Neural progenitor cell (in vitro differentiated cells): ENCODE measurements at regions not wholly inside any gene's neighbourhood (a gene's known extent, or its start where the extent isn't known, plus 50 kb on each side); places are given as distances from the start of the nearest gene placed in this dataset.

ENCODE experiments used
- DNase-seq: peaks from one replicate; pipeline ENCODE4 v3.0.0-alpha.2; 2016; ENCODE audit warnings: low spot score
- H2AFZ ChIP-seq: fragments of 200-600 bp; sonication (generic); replicated peaks from 2 replicates; pipeline ENCODE4 v1.6.1; 2016; ENCODE audit warnings: antibody characterized with exemption
- H3F3A ChIP-seq: fragments of 200-600 bp; sonication (generic); 2 replicates; pipeline ENCODE4 v1.6.1; 2016; ENCODE audit warnings: antibody characterized with exemption, low read depth
- H3K27ac ChIP-seq: fragments of 200-600 bp; sonication (generic); 2 replicates; pipeline ENCODE4 v1.5.1; 2016; ENCODE audit warnings: mild to moderate bottlenecking
- H3K27me3 ChIP-seq: fragments of 200-600 bp; sonication (generic); 2 replicates; pipeline ENCODE4 v1.6.1; 2016; ENCODE audit warnings: mild to moderate bottlenecking, moderate library complexity
- H3K36me3 ChIP-seq: fragments of 200-600 bp; sonication (generic); 2 replicates; pipeline ENCODE4 v1.5.1; 2016
- H3K4me1 ChIP-seq: fragments of 200-600 bp; sonication (generic); 2 replicates; pipeline ENCODE4 v1.6.1; 2016; ENCODE audit warnings: mixed run types
- H3K4me2 ChIP-seq: fragments of 200-600 bp; sonication (generic); 2 replicates; pipeline ENCODE4 v1.6.1; 2016
- H3K4me3 ChIP-seq: fragments of 200-600 bp; sonication (generic); 2 replicates; pipeline ENCODE4 v1.5.1; 2016
- H3K79me2 ChIP-seq: fragments of 200-600 bp; sonication (generic); 2 replicates; pipeline ENCODE4 v1.6.1; 2016; ENCODE audit warnings: low read depth
- H3K9ac ChIP-seq: fragments of 200-600 bp; sonication (generic); 2 replicates; pipeline ENCODE4 v1.6.1; 2016
- H3K9me3 ChIP-seq: fragments of 200-600 bp; sonication (generic); 2 replicates; pipeline ENCODE4 v1.5.1; 2016; ENCODE audit warnings: low read depth
- H4K20me1 ChIP-seq: fragments of 200-600 bp; sonication (generic); 2 replicates; pipeline ENCODE4 v1.6.1; 2016; ENCODE audit warnings: low read depth
- H3K27ac Mint-ChIP-seq: 3 replicates; pipeline ENCODE4 v1.8.0; 2021; ENCODE audit warnings: mixed read lengths
- H3K27me3 Mint-ChIP-seq: 2 replicates; pipeline ENCODE4 v1.8.0; 2022; ENCODE audit warnings: low read depth, mild to moderate bottlenecking, inconsistent platforms, moderate library complexity, mixed read lengths; ENCODE audit not compliant: insufficient read depth
- H3K36me3 Mint-ChIP-seq: 3 replicates; pipeline ENCODE4 v1.8.0; 2021; ENCODE audit warnings: mixed read lengths
- H3K4me1 Mint-ChIP-seq: 3 replicates; pipeline ENCODE4 v1.8.0; 2021; ENCODE audit warnings: mixed read lengths
- H3K4me3 Mint-ChIP-seq: 3 replicates; pipeline ENCODE4 v1.8.0; 2021; ENCODE audit warnings: mild to moderate bottlenecking, moderate library complexity, mixed read lengths
- H3K9me3 Mint-ChIP-seq: 3 replicates; pipeline ENCODE4 v1.8.0; 2020; ENCODE audit warnings: mixed read lengths
- EZH2 ChIP-seq: fragments of 200-600 bp; sonication (generic); IDR thresholded peaks from 2 replicates; pipeline ENCODE4 v1.6.1; 2017; ENCODE audit warnings: antibody characterized with exemption, mild to moderate bottlenecking, moderate library complexity
- EZH2phosphoT487 ChIP-seq: fragments of 200-600 bp; sonication (generic); IDR thresholded peaks from 2 replicates; pipeline ENCODE4 v1.6.1; 2017; ENCODE audit warnings: antibody characterized with exemption
- TF ChIP-seq, protein P1 (sequence below): fragments of 200-600 bp; sonication (generic); IDR thresholded peaks from 2 replicates; pipeline ENCODE4 v1.5.1; 2017; ENCODE audit warnings: antibody characterized with exemption, mild to moderate bottlenecking

DNA sequence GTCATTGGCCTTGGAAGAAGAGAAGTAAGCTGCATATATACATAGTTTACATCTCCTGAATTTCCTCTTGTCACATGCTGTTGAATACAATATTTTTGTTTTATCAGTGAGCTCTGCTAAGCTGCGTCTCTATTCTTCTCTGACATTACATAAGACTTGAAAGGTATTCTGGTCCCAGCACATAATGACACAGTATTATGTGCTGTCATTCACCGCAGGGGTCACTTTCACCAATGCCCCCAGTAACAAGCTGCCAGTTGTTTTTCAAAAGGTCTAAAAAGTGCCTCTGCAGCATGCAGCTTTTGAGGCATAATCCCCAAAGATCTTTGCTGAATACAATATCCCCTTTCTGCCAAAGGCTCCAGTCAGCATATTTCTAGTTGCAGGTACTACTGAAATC, 349.0 kb upstream of the FAM174A start:
- Histone ChIP-seq H3K4me3 (peak overlapping the region; percentile 1), H3K27me3 (no peaks in the 10 kb centered on the region), H3K79me2 (no peaks in the 10 kb centered on the region), H3F3A (peaks cover 9% of the 10 kb centered on the region), H3K36me3 (no peaks in the 10 kb centered on the region), H3K27ac (peak overlapping the region; percentile 58), H3K4me1 (peaks cover 37% of the 10 kb centered on the region), H2AFZ (no peak overlapping the region), H3K9ac (no peak overlapping the region), H4K20me1 (no peaks in the 10 kb centered on the region), H3K4me2 (peak overlapping the region; percentile 54), H3K9me3 (no peaks in the 10 kb centered on the region)
- Mint-ChIP-seq H3K36me3 (no peaks in the 10 kb centered on the region), H3K27me3 (peaks cover 4% of the 10 kb centered on the region), H3K9me3 (peaks cover 6% of the 10 kb centered on the region), H3K27ac (no peak overlapping the region), H3K4me1 (peaks cover 40% of the 10 kb centered on the region), H3K4me3 (no peak overlapping the region)
- peak; percentile 65 for DNase-seq
- TF ChIP-seq, protein P1, sequence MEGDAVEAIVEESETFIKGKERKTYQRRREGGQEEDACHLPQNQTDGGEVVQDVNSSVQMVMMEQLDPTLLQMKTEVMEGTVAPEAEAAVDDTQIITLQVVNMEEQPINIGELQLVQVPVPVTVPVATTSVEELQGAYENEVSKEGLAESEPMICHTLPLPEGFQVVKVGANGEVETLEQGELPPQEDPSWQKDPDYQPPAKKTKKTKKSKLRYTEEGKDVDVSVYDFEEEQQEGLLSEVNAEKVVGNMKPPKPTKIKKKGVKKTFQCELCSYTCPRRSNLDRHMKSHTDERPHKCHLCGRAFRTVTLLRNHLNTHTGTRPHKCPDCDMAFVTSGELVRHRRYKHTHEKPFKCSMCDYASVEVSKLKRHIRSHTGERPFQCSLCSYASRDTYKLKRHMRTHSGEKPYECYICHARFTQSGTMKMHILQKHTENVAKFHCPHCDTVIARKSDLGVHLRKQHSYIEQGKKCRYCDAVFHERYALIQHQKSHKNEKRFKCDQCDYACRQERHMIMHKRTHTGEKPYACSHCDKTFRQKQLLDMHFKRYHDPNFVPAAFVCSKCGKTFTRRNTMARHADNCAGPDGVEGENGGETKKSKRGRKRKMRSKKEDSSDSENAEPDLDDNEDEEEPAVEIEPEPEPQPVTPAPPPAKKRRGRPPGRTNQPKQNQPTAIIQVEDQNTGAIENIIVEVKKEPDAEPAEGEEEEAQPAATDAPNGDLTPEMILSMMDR: no peak
- TF ChIP-seq EZH2 (no peak), EZH2phosphoT487 (no peak)

DNA sequence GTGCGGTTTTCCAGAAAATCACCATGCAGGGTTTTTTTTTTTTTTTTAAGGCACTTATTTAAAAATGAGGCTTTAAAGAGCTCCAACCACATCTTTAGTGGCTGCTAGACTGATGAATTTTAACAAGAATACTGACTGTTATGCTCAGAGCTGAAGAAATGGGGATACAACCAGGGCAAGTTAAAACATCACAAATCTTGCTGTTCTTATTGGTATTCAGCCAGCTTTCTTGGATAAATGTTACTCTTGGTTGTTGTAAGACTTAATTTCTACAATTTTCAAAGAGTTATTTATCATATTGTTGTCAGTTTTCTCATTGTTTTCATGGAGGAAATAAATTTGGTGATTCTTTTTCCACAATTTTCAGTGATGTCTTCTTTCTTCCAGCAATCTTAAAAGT, 352.8 kb upstream of the FAM174A start:
- H3K27ac ChIP-seq: no peak overlapping the region
- H3K4me2 ChIP-seq: no peak overlapping the region
- H3K27me3 Mint-ChIP-seq: peaks cover 4% of the 10 kb centered on the region
- H3F3A ChIP-seq: peaks cover 9% of the 10 kb centered on the region
- DNase-seq: no peak
- H3K4me3 Mint-ChIP-seq: no peak overlapping the region
- H3K36me3 ChIP-seq: no peaks in the 10 kb centered on the region
- no peak overlapping the region for H3K27ac Mint-ChIP-seq
- H3K27me3 ChIP-seq: no peaks in the 10 kb centered on the region
- no peak overlapping the region for H2AFZ ChIP-seq
- no peaks in the 10 kb centered on the region for H3K36me3 Mint-ChIP-seq
- peaks cover 22% of the 10 kb centered on the region for H3K4me1 Mint-ChIP-seq
- H4K20me1 ChIP-seq: no peaks in the 10 kb centered on the region
- H3K79me2 ChIP-seq: no peaks in the 10 kb centered on the region
- no peaks in the 10 kb centered on the region for H3K9me3 ChIP-seq
- TF ChIP-seq, protein P1: no peak
- TF ChIP-seq EZH2phosphoT487: no peak
- no peak for TF ChIP-seq EZH2
- no peaks in the 10 kb centered on the region for H3K9me3 Mint-ChIP-seq
- no peak overlapping the region for H3K4me3 ChIP-seq
- H3K4me1 ChIP-seq: peaks cover 19% of the 10 kb centered on the region
- H3K9ac ChIP-seq: no peak overlapping the region

DNA sequence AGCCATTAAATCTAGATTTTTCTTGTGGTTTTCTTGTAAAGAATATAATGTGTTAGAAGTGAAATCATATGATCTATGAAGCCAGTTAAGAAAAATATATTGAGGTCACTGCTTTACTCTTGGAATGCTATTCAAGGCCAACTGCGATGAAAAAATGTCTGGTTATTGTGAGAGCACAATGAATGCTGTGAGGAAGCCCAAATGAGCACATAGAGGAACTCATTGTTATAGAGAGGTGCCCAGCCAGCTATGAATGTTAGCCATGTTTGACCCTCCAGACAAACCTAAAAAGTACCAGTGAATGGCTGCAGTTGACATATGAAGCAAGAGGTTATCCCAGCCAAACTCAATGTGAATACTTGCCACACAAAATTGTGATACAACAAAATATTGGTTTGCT, 359.8 kb upstream of the FAM174A start:
- no peaks in the 10 kb centered on the region for H3K4me1 ChIP-seq
- Mint-ChIP-seq H3K4me1 (no peaks in the 10 kb centered on the region), H3K27me3 (no peaks in the 10 kb centered on the region), H3K4me3 (no peak overlapping the region), H3K9me3 (peaks cover 3% of the 10 kb centered on the region), H3K27ac (no peak overlapping the region), H3K36me3 (no peaks in the 10 kb centered on the region)
- no peak overlapping the region for H3K27ac ChIP-seq
- H3K36me3 ChIP-seq: no peaks in the 10 kb centered on the region
- no peak overlapping the region for H3K9ac ChIP-seq
- no peak for DNase-seq
- no peaks in the 10 kb centered on the region for H3K9me3 ChIP-seq
- no peak for TF ChIP-seq EZH2
- no peak for TF ChIP-seq EZH2phosphoT487
- TF ChIP-seq, protein P1: no peak
- H3K4me3 ChIP-seq: no peak overlapping the region
- no peaks in the 10 kb centered on the region for H3K27me3 ChIP-seq
- no peaks in the 10 kb centered on the region for H3K79me2 ChIP-seq
- H4K20me1 ChIP-seq: no peaks in the 10 kb centered on the region
- H3F3A ChIP-seq: no peaks in the 10 kb centered on the region
- no peak overlapping the region for H3K4me2 ChIP-seq
- H2AFZ ChIP-seq: no peak overlapping the region
